ENCODE measurements at regions not wholly inside any gene's neighbourhood (a gene's known extent, or its start where the extent isn't known, plus 50 kb on each side); places are given as distances from the start of the nearest gene placed in this dataset.

GRCh38 chr4:141410839-141411238 lies 190.1 kb downstream of the ZNF330 start:
- Mint-ChIP-seq H3K27me3 (no peaks in the 10 kb centered on the region), H3K4me1 (ENCODE audit: low read depth) (peaks cover 3% of the 10 kb centered on the region), H3K9me3 (ENCODE audit: low read depth) (no peaks in the 10 kb centered on the region), H3K4me3 (ENCODE audit: low read depth) (no peak overlapping the region), H3K27ac (no peak overlapping the region), H3K36me3 (ENCODE audit: insufficient read depth) (no peaks in the 10 kb centered on the region)
- no peak for DNase-seq (ENCODE audit: low spot score, unreplicated experiment)
- no peak for TF ChIP-seq CTCF (IDR thresholded peaks at IDR 0.05; ENCODE audit: unreplicated experiment)

- TF ChIP-seq CTCF (IDR thresholded peaks at IDR 0.05; ENCODE audit: unreplicated experiment), result no peak
- Mint-ChIP-seq H3K27ac (no peak overlapping the region), H3K4me3 (ENCODE audit: low read depth) (no peak overlapping the region), H3K4me1 (ENCODE audit: low read depth) (peaks cover 3% of the 10 kb centered on the region), H3K9me3 (ENCODE audit: low read depth) (no peaks in the 10 kb centered on the region), H3K27me3 (no peaks in the 10 kb centered on the region), H3K36me3 (ENCODE audit: insufficient read depth) (no peaks in the 10 kb centered on the region)
- no peak for DNase-seq (ENCODE audit: low spot score, unreplicated experiment)
These were observed 191.2 kb downstream of the ZNF330 start for GRCh38 chr4:141411936-141412335.

GRCh38 chr4:141413366-141413765 lies 192.7 kb downstream of the ZNF330 start:
- H3K4me3 Mint-ChIP-seq (ENCODE audit: low read depth), result no peak overlapping the region
- TF ChIP-seq CTCF (IDR thresholded peaks at IDR 0.05; ENCODE audit: unreplicated experiment), result no peak

GRCh38 chr4:141415651-141416050 lies 195.0 kb downstream of the ZNF330 start:
- H3K36me3 Mint-ChIP-seq (ENCODE audit: insufficient read depth), result no peaks in the 10 kb centered on the region
- DNase-seq (ENCODE audit: low spot score, unreplicated experiment), result no peak
- H3K27ac Mint-ChIP-seq, result no peak overlapping the region
- H3K4me1 Mint-ChIP-seq (ENCODE audit: low read depth), result no peaks in the 10 kb centered on the region
- no peak overlapping the region for H3K4me3 Mint-ChIP-seq (ENCODE audit: low read depth)
- H3K9me3 Mint-ChIP-seq (ENCODE audit: low read depth), result peaks cover 2% of the 10 kb centered on the region
- H3K27me3 Mint-ChIP-seq, result no peaks in the 10 kb centered on the region
- no peak for TF ChIP-seq CTCF (IDR thresholded peaks at IDR 0.05; ENCODE audit: unreplicated experiment)

More at GRCh38 chr4:141413366-141413765, 192.7 kb downstream of the ZNF330 start:
- Mint-ChIP-seq H3K36me3 (ENCODE audit: insufficient read depth) (no peaks in the 10 kb centered on the region), H3K27me3 (no peaks in the 10 kb centered on the region), H3K27ac (no peak overlapping the region), H3K4me1 (ENCODE audit: low read depth) (peaks cover 3% of the 10 kb centered on the region), H3K9me3 (ENCODE audit: low read depth) (no peaks in the 10 kb centered on the region)
- DNase-seq (ENCODE audit: low spot score, unreplicated experiment), result no peak

GRCh38 chr4:141416219-141416618 lies 195.5 kb downstream of the ZNF330 start:
- H3K9me3 Mint-ChIP-seq (ENCODE audit: low read depth), result peaks cover 5% of the 10 kb centered on the region
- H3K4me1 Mint-ChIP-seq (ENCODE audit: low read depth), result no peaks in the 10 kb centered on the region
- no peaks in the 10 kb centered on the region for H3K27me3 Mint-ChIP-seq
- no peak overlapping the region for H3K27ac Mint-ChIP-seq
- no peak overlapping the region for H3K4me3 Mint-ChIP-seq (ENCODE audit: low read depth)
- no peaks in the 10 kb centered on the region for H3K36me3 Mint-ChIP-seq (ENCODE audit: insufficient read depth)
- TF ChIP-seq CTCF (IDR thresholded peaks at IDR 0.05; ENCODE audit: unreplicated experiment), result no peak
- DNase-seq (ENCODE audit: low spot score, unreplicated experiment), result no peak

Data from progenitor cell of endocrine pancreas (in vitro differentiated cells).